Fibroblast of skin of left biceps (primary cell): ENCODE measurements at regions not wholly inside any gene's neighbourhood (a gene's known extent, or its start where the extent isn't known, plus 50 kb on each side); places are given as distances from the start of the nearest gene placed in this dataset.

ENCODE experiments used
- DNase-seq, 2 experiments: peaks; one replicate each; pipeline ENCODE4 v3.0.0-alpha.2; 2013; ENCODE audit warnings: low read depth in 2 of 2

DNA sequence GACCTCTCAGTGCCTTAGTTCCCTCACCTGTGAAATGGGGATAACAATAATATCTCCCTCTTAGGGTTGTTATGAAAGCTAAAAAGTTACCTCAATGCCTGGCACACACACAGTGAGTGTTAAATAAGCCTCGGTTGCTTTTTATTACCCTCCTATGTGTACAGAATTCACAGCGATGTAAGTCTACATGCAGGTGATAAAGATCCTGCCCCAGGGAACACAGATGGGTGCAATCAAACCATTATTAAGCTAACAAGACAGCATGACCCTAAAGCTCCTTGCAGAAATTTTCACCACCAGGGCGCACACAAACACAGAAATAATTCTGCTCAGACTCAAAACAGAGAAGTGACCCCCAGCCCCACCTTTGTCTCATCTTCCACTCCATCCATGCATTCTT, 261.9 kb downstream of the SNX10 start:
- DNase-seq: no peak

DNA sequence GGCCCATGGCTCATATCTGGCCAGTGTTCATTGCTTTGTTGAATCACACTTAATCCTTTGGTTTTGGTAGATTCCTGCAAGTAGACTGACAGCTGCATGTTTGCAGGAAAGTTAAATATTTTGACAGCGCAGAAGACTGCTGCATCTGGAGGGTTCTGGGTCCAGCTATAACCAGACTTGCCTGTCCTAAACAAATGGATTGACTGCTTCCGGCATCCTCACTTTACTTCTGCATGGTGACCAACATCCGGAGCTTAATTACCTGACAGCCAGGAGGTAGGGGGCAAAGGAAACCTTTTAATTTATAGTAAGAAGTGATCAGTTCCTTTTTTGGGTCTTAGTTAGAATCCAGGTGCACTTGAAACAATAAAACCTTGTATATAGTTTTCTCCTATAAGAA, 263.3 kb downstream of the SNX10 start:
- no peak for DNase-seq

DNA sequence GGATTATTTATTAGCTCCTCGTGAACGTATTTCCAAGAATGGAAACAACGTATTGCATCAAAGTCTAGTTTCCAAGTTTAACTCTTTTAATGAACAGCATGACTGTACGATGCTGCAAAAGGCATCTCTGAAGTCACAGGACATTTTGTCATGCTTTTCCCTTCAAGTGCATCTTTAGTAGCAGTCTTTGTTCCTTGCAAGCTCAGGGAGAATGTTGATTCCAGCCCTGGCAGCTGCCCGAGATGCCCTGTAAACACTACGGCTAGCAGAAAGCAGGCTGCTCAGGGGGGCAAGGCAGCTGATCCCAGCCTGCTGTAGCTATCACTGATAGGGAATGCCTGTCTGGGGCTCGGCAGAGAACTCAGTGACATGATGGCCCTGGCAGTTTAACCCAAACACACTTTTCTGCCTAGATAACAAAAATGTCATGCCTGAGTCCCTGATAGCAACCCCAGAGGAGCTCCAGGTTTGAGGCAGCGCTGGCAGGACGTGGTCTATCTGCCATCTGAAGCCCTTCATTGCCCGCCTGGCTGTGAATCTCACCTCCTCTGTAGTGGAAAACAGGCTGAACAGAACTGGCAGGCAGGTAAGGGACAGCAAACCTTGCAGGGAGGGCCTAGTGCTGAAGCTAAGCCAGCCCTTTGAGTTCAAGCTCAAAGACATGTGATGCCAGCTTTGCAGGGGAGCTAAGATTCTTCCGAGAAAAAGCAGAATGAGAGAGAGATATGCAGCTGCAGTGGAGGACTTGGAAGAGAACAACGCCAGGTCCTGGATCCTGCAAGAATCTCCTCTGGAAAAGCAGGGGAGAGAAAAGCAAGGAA, 264.6 kb downstream of the SNX10 start:
- no peak for DNase-seq

DNA sequence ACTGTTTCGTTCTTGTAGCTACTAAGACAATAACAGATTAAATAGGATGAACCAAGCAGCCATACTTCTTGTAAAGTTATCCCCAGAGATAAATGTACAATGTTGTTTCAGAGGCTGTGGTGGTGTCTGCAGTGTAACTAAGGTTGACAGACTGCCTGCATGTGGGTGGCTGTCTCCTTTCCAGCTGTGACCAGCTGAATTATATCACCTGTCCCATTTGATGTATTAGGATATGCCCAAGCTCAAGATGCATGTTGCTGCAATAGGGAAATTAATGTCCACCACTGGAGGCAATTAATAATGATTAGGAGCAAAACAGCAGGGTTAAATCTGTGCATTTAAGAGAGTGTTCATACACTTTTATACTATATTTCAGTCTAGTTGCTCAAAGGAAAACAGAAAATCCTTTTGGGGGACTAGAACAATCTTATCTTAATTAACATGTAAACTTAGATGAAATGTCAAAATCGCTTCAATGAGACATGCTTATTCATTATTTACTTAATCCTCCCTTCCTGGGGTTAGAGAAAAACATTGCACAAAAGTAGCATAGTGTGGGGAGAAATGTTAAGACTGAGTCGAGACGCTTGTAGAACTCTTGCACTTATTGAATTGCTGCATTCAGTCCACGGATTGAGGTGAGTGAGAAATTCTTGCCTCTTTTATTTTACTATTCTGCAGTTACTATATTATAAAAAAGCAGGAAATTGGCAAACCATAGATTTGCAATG, 269.0 kb downstream of the SNX10 start:
- DNase-seq: no peak

DNA sequence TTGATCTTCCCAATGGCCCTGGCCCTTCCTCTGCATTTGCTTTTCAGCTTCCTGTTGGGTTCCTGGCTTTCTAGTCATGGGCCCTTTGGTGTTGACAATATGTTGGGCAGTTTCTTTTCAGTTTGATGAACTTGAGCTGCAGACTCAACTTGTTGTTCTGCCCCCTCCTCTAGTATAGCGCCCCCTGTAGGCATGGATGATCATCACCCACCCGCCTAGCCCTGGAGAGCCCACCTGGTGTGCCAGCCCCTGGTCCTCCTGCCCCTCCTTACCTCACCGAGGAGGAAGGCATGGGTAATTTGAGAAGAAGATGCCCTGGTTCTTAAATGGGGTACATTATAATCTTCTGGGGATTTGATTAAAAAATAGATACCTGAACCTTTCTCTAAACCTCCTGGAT, 271.2 kb downstream of the SNX10 start:
- no peak for DNase-seq

DNA sequence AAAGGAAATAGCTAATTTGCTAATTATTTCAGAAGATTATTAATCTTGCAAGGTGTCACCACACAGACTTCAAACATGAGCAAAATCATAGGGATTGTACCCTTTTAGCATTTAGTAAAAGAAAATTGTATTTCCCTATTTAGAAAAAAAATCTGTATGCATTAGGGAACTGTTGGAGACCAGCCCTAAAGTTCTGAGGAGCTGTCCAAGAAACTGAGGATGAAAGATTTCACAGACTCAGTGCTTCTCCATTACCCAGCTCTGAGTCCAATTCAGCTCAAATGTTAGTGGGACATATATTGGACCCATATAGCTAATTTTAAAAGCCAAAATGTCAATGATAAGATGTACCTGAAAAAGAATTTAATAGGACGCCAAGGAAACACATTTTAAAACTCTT, 271.7 kb downstream of the SNX10 start:
- DNase-seq: no peak

DNA sequence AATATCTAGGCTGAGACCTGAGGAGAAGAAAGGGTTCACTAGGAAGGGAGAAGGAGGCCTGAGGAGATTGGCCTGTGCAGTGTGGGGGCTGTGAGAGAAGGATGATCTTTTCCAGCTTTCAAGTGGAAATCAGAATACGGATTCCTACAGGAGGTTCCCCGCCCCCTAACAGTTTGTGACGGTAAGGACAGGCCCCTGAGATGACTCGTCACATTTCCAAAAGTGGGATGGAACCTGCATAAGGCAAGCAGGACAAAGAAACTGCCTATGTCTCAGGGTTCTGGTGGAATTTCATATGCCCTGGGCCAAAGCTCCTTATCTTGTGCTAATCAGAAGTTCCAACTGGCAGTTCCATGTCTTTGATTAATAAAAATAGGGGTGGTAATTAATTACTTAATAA, 275.6 kb downstream of the SNX10 start:
- no peak for DNase-seq

DNA sequence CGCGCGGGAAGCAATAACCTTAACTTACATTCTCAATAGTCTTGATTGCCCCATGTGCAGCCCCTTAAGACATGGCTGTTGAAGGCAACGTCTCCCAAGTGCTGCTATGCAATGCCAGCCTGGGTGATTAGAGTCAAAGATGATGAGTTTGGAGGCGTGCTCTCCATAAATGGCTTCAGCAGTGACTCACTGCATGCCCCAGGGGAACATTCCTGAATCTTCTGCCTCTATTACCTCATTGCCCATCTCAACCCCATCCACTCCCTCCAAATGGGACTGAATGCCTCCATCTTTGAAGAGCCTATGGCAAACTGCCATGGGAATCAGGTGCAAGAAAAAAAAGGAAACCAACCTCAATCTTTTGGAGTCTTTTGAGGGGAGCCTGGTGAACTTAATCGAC, 282.8 kb downstream of the SNX10 start:
- DNase-seq: no peak

DNA sequence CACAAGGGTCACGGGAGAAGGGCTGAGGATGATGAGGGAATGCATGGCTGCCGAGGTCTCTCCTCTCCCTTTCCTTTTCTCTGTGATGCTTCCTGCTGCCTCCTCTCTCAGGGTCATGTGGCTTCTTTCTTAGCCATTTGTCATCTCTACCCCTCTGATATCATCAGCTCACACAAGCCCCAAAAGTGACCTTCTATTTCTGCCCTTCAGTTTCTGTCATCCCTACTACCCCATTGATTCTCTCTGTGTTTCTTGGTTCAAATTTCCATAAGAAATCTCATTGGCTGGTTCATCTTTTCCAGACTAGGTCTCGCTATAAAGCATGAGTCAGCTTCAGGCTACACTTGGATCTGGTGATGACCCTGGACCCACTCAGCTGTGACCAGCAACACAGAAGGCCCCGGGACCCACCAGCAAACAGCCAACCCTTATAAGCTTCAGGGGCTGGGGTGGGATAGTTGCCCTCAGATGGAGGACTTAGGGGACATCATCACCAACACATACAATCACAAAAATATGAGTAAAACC, 284.3 kb downstream of the SKAP2 start:
- DNase-seq: no peak

DNA sequence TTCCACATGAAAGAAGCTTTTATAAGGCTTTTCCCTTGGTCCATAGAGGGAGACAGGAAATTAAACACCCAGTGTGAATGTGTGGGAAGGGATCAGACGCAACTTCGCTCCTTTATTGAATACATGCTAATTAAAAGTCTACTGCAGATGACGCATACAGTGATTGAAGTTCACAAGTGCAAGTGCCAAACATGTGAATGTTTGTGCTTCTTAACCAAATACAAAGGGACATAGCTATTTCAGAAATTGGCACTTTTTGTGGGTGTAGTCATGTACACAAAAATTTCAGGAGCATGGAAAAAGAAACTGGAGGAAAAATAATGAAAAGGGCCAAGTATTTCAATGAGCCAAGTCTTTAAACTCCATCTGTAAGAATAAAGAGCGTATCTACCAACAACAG, 283.7 kb downstream of the SKAP2 start:
- no peak for DNase-seq

DNA sequence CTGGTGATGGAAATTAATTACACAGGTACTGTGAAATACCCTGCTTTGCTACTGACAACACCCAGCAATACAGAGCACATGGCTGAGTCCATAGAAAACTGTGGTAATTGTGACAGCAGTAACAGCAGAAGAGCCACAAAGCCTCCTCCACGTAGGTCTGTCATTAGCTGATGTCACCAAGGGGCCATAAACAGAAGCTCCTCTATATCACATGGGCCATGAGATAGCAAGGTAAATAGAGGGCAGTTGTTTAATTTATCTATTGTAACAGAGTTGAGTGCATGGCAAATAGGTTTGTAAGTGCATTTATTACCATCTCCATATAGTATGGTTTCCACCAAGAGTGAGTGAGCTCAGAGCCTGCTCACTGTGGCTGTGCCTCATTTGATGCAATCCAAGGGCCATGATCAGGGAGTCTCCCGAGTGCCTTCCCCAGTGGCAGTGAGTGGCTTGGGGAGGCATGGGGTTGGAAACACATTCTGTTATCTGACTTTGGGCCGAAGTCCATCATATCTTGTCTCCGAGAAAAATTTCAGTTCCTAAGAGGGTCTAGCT, 281.2 kb downstream of the SKAP2 start:
- DNase-seq: no peak

DNA sequence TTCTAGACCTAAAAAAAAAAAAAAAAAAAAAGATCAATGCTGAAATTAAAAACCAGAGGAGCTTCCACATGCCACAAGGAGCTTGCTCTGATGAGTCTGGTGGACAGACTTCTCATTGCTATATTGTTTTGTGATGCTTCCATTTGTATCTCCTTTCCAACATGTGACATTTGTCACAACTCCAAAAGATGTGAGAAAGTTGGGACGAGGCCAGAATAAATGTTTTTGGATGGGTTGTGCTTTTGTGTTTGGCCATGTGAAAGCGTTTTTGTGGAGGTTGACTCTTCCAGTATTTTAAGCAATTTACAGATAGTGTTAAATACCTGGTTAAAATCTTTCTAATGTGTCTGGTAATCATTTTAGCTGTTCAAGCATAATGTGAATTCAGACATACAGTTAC, 280.1 kb downstream of the SKAP2 start:
- no peak for DNase-seq

DNA sequence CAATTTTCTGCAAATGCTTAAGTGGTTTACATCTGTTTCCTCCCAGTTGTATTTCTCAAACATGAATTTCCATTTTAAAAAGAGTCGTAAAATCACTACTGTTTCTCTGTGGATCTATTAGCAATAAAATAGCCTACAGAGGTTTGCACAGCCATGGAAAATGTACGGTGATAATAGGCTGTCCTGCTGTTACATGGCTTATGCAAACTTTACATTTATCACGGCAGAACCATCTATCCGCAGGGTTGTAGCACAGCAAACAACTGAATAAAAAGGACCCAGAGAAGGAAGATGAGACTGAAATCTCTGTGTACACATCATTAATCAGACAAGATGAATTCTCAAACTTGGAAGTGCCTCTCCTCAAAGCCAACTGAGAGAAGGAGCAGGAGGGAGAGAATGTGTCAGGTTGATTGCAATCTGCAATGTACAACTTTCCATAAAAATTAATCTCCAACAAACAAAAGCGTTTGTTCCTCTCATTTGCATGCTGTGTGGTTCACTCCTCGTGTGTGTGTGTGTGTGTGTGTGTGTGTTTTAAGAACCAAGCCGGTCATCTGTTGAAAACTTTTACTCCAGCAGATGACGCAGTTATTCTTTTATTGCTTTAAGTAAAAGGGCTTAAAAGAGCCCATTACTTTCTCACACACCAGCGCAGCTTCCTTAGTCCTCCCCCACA, 279.3 kb downstream of the SKAP2 start:
- DNase-seq: no peak

DNA sequence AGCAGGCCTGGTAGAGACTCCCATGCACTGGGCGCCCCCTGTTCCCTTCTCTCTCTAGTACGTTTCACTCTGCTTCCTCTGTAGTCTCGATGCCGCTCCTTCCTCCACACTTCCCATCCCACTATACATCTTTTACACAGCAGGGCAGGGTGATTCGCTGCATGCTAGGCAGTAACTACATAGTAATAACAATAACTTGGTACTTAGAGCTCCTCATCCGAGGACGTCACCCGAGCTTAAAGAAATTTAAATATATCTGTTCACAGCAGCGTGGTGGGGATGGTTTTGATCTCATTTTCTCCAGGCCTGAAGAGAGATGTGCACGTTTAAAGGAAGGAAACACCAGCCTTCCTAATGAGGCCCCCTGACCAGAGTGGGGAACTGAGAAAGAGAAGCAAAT, 276.9 kb downstream of the SKAP2 start:
- DNase-seq: no peak

DNA sequence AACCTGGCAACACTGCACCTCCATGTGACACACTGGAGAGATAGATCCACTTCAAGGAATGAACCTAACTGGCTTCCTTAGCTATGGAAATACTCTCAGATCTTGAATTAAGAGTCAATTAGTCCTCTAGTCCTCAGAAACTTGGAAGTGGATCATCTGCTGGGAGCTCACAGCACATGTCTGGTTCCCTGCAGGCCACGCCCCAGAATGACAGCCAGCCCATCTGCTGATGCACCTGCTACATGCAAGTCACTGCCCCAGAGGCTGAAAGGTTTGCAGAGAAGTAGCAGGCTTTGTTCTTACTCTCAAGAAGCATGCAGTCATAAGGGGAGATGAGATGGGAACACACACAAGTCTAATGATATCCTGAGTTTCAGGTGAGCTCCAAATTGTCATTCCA, 275.9 kb downstream of the SKAP2 start:
- DNase-seq: no peak

DNA sequence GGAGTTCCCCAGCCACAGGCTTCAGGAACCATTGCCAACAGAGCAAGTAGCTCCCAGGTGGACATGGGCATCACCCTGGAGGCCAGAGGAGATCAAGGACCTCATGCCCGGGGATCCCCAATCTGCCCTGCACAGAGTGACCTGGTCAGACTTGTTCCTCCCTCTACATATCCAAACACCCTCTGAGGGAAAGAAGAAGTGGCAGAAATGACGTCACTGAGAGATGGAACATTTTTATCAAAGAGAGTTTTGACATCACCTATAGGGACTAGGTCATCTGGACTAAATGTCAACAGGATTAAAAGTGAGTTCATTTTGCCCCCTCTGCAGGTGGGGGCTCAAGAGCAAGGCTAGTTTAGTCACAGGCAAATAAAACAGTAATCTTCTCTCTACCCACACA, 273.7 kb downstream of the SKAP2 start:
- DNase-seq: no peak

DNA sequence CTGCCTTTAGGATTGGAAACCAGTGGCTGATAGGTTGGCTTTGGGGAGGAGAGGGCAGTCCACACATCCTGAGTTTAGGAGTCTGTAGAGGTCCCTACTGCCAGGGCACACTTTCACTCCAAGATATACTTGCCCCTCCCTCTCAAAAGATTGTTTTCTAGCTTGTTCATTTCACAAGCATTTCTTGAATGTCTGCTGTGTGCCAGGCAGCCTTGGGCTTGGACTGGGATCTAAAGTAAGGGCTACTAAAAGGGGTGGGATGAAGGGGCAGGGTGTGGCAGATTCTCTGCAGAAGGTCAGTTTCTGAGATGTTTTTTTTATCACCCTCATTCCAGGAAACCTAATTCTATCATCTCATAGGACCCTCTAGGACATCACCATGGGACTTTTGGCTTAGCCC, 272.4 kb downstream of the SKAP2 start:
- no peak for DNase-seq

DNA sequence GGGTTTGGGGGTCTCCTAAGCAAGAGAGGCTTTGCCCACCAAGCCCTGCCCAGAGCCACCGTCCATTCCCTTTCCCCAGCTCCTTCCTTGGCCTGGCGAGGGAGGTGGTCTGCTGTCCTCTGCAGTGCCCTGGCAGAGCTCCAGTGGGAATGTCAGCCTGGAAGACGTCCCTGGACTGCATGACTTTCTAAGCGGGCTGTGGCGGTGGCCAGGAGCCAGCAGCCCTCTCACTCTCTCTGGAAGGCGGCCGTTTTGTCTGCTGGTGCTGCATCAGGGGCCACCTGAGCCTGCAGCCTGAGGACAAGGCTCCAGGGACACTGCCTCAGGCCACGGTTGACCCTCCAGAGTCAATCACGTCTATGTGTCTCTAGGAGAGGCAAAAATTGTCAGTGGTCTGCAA, 271.0 kb downstream of the SKAP2 start:
- no peak for DNase-seq

DNA sequence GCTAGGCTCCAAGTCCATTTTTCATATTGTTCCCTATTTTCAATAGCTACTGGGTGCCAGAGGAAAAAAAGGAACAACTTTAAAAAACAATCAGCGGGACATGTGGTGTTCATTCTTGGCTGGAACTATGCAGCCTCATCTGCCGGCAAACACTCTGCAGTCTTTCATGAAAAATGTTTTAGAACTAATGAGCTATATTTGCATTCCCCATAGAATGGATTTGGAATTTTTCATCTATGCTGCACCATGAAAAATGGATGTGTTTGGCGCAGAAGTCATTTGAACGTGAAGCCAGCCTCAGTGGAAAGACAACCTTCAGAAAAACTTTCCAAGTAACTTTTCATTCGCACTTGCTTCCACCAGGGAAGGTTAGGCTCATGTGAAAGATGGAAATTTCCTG, 270.5 kb downstream of the SKAP2 start:
- DNase-seq: no peak

DNA sequence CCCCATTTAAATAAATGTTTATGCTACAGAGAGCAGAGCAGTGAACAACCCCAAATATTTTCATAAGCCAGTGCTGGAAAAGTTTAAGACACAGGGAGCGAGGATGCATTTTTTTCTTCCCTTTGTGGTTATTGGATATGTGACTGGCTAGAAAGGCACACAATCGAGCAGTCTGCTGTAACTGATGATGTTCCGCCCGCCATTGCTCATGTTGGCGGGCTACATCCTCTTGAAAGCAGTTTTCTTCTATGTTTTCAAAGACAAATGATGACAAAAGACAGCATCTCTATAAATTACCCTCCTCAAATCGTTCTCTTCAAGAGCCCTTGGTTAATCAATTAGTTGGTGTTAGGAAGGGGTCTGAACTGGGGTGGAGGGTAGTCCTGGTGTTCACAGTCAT, 269.8 kb downstream of the SKAP2 start:
- DNase-seq: no peak

DNA sequence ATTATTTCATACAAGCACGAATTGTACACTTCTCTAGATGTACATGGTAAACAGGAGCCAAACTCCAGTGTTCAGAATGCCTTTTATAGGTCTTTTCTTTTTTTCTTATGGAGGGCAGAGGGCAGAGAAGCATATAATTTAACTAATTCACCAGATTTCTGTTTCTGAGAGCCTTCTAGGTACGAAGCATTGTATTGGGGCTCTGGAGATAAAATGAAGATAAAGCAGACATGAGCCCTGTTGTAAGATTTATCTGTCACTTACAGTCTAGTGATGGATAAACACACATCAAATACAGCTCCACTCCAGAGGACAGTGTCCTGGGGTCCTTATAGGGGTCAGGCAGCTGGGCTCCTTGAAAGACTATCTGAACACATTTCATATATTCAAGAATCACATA, 265.5 kb downstream of the SKAP2 start:
- DNase-seq: no peak

DNA sequence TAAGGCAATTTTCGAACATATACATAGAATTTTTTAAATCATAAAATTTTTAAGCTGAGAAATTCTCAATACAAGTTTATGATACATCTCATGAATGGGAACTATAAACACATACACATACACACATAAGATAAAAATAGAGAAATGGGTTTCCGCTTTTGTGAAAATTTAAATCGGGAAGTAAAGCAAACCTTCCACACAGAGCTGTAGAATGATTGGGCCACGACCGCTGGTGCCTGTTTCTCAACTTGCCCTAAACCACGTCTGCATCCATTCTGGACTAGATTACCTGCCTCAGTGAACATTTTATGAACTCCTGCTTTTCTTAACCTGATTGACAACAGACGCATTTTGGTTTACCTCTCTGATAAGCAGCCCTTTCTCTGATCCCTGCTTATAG, 264.4 kb downstream of the SKAP2 start:
- no peak for DNase-seq
